GM18951 (cell line): ENCODE measurements at regions not wholly inside any gene's neighbourhood (a gene's known extent, or its start where the extent isn't known, plus 50 kb on each side); places are given as distances from the start of the nearest gene placed in this dataset.

Experiments used
- POLR2A ChIP-seq: IDR thresholded peaks from 4 replicates; pipeline ENCODE4 v1.6.1; 2011; ENCODE audit warnings: mild to moderate bottlenecking; ENCODE audit not compliant: insufficient read length, insufficient read depth; ENCODE audit errors: extremely low read depth
- in situ Hi-C: fragments of 300-500 bp; cut with MboI; formaldehyde crosslinking; loops from one replicate; pipeline ENCODE4 v1.12.0; 2022; ENCODE audit warnings: low sequenced_read_pairs, mixed read lengths, inconsistent platforms; ENCODE audit not compliant: unreplicated experiment

DNA sequence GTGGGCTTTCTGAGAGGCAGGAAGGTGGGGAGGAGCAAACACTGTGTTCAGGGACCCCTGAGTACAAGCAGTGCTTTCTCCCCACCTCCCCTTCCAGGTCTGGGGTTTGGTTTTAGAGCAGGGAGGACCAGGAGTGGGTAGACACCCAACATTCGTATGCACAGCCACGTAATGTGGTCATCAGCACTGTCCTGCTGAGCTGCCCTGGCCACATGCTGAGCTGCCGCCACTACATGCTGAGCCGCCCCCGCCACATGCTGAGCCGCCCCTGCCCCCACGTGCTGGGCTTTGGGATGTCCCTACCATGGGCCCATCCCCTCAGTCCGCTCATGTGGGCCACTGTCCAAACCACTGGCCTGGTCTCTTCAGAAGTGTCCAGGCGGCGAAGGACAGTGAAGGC lies 214.9 kb upstream of the CST7 start:
- in situ Hi-C loops, result loop anchor here (10.0 kb wide), 1 partner anchor 559 kb away; no protein-coding TSS in a partner anchor
- TF ChIP-seq POLR2A, result no peak

GRCh38 chr20:24735263-24735662 lies 213.8 kb upstream of the CST7 start:
- in situ Hi-C loops, result loop anchor here (10.0 kb wide), 1 partner anchor 560 kb away; no protein-coding TSS in a partner anchor
- TF ChIP-seq POLR2A, result no peak

- in situ Hi-C loops, result loop anchor here (10.0 kb wide), 1 partner anchor 561 kb away; no protein-coding TSS in a partner anchor
- TF ChIP-seq POLR2A, result no peak
These were observed 212.8 kb upstream of the CST7 start for GRCh38 chr20:24736131-24736843.

- in situ Hi-C loops, result loop anchor here (10.0 kb wide), 1 partner anchor 562 kb away; no protein-coding TSS in a partner anchor
- TF ChIP-seq POLR2A, result no peak
These were observed 212.2 kb upstream of the CST7 start for GRCh38 chr20:24736844-24737211.

DNA sequence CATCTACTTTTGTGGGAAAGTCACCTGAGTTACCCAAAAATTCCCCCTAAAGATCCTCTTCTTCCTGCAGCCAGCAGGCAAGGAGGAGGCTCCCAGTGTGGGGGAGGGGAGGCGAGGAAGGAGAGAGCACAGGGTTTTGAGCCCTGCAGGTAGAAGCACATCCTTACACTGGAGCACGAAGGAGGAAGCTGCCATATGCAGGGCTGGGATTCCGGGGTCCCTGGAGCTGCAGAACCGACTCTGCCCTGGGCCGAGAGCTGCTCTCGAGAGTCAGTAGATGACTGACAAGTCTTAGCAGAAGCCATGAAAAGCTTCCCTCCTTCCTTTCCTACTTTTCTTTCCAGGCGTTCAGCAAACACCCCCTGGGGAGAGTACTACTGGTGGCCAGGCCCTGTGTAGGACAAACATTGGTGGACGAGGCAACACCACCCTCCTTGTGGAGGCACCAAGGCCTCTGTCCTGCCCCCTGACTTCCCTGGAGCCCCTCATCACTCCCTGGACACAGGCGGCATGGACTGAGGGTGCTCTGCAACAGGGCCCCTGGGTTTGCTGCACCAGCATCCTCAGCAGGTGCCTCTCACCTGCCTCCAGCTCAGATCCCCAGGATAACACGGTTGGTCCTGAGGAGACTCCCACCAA lies 211.7 kb upstream of the CST7 start:
- TF ChIP-seq POLR2A, result no peak
- in situ Hi-C loops, result loop anchor here (10.0 kb wide), 1 partner anchor 563 kb away; no protein-coding TSS in a partner anchor

DNA sequence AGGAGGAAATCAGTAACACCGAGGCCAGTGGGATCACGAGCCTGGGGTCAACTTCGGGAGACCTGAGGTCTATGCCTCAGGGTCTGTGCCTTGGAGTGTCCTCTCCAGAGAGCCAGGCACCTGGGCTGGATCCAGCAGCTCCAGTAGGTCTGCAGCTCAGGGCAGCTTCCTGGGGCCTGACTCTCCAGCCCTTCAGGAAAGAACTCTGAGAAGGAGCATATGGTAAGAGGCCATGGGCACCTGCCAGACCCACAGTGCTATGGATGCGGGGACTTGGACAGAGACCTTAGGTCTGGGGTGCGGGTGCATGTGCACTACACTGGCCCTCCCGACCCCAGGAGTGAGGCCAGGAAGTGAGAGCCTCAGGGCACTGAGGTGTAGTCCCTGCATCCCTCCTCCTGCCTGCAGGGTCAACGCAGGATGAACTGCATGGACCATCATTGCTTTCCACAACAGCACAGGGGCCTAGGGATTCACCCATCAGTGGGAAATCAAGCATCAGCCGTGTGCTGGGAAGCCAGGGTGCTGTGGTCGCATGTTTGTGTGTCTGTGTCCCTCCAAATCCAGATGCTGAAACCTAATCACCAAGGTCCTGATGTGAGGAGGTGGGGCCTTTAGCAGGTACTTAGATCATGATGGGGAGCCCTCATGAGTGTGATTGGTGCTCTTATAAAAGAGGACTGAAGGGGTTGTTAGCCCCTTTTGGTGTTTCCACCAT lies 210.9 kb upstream of the CST7 start:
- TF ChIP-seq POLR2A, result no peak

GRCh38 chr20:24738981-24739633 lies 210.0 kb upstream of the CST7 start:
- in situ Hi-C loops, result loop anchor here (10.0 kb wide), 1 partner anchor 564 kb away; no protein-coding TSS in a partner anchor

More for the DNA sequence above, 210.9 kb upstream of the CST7 start:
- in situ Hi-C loops, result loop anchor here (10.0 kb wide), 1 partner anchor 563 kb away; no protein-coding TSS in a partner anchor

DNA sequence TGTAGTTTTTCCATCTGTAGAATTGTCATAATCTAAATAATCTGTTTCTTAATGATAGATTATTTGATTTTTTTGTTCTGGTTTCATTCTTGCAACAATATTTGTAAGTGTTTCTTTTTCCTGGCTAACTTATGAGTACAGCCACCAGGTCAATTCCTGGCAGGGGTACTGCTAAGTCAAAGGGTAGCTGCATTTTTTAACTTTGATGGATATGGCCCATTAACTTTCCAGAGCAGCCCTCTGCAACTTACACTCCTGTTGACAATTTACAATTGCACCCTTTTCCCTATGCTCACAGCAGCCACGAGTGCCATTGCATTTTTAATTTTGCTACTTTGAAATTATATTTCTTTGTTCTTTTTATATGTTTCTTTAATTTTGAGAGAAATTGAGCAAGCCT lies 209.3 kb upstream of the CST7 start:
- in situ Hi-C loops, result loop anchor here (10.0 kb wide), 1 partner anchor 565 kb away; no protein-coding TSS in a partner anchor
- no peak for TF ChIP-seq POLR2A

More at GRCh38 chr20:24738981-24739633, 210.0 kb upstream of the CST7 start:
- TF ChIP-seq POLR2A, result no peak

DNA sequence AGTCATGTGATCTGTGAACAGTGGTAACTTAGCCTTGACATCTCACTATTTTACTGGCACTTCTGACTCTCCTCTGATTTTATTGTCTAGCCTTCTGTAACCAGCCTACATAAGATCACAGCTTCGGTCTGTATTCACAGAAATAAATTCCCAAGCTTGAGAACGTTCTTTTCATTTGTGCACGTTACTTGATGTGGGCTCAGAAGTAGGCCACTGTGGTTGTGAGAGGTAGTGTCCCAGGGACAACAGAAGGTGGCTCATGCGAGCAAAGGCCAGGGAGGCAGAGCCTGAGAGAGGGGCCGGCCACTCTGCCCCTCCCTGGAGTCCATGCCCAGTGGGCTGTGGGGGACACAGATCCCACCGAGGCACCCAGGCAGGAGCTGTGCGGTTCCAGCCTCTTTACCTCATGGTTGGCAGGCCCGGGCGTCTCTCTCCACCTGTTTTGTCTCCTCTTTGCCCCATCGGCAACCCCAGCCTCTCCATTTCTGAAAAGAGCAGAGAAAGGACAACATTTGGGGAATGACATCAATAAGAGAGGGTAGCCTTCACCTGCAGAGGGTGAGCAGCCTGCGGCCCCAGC lies 207.5 kb upstream of the CST7 start:
- no peak for TF ChIP-seq POLR2A
- in situ Hi-C loops, result no loop called here

- no peak for TF ChIP-seq POLR2A
- in situ Hi-C loops, result no loop called here
These were observed 206.6 kb upstream of the CST7 start for GRCh38 chr20:24742436-24742835.

GRCh38 chr20:24742989-24743388 lies 206.1 kb upstream of the CST7 start:
- in situ Hi-C loops, result no loop called here
- no peak for TF ChIP-seq POLR2A

DNA sequence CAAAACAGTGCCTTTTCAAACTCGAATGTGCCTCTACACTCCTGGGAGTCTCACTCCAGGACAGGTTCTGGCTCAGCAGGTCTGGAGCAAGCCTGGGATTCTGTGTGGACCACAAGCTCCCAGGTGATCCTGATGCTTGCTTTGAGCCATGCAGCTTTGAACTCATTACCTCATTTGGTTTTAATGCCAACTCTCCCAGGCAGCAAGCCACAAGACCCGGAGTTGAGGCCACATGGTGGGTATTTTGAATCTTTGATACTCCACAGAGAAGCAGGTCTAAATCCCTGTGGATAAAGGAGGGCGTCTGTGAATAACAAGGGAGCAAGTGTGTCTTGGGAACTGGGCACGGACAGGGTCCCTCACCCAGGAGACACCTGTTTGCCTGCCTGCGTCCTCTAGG lies 205.4 kb upstream of the CST7 start:
- no peak for TF ChIP-seq POLR2A
- in situ Hi-C loops, result no loop called here

- in situ Hi-C loops, result no loop called here
- no peak for TF ChIP-seq POLR2A
These were observed 204.3 kb upstream of the CST7 start for GRCh38 chr20:24744747-24745146.

DNA sequence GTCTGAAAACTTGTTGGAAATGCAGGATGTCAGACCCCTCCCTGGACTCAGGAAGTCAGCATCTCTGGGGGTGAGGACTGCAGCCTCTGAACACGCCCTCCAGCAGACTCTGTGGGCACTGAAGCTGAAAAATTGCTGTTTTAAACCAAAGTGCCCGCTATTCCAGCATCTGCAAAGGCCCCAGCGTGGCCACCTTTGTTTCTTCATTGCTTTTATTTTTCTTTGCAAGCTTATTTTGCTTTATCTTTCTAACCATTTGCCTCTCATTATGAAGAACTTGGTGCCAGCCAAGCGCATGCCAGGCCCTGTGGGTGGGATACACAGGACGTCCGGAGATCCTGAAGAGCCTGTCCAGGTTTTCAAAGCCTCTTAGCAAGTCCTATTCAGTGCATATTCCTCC lies 203.9 kb upstream of the CST7 start:
- in situ Hi-C loops, result no loop called here
- TF ChIP-seq POLR2A, result no peak
